ENCODE measurements at regions not wholly inside any gene's neighbourhood (a gene's known extent, or its start where the extent isn't known, plus 50 kb on each side); places are given as distances from the start of the nearest gene placed in this dataset.

- DNase-seq (ENCODE audit: low spot score in 2 of 2) (no peak), FAIRE-seq (no peak)
Measured at GRCh38 chr3:25032344-25032743, 395.7 kb upstream of the RARB start.

GRCh38 chr3:25033407-25034029 lies 394.5 kb upstream of the RARB start:
- FAIRE-seq (no peak), DNase-seq (ENCODE audit: low spot score in 2 of 2) (peak in 1 of 2 donors; percentile 14)

GRCh38 chr3:25035526-25035925 lies 392.5 kb upstream of the RARB start:
- DNase-seq (ENCODE audit: low spot score in 2 of 2) (no peak), FAIRE-seq (no peak)

GRCh38 chr3:25036633-25037032 lies 391.4 kb upstream of the RARB start:
- DNase-seq (ENCODE audit: low spot score in 2 of 2) (no peak), FAIRE-seq (no peak)

- no peak for FAIRE-seq
Measured at GRCh38 chr3:25037049-25037547, 391.0 kb upstream of the RARB start.

GRCh38 chr3:25038271-25038670 lies 389.8 kb upstream of the RARB start:
- FAIRE-seq: no peak
- DNase-seq (ENCODE audit: low spot score in 2 of 2): no peak

More at GRCh38 chr3:25037049-25037547, 391.0 kb upstream of the RARB start:
- no peak for DNase-seq (ENCODE audit: low spot score in 2 of 2)

- no peak for FAIRE-seq
- no peak for DNase-seq (ENCODE audit: low spot score in 2 of 2)
Measured at GRCh38 chr3:25038922-25039321, 389.1 kb upstream of the RARB start.

- no peak for DNase-seq (ENCODE audit: low spot score in 2 of 2)
- no peak for FAIRE-seq
Measured at GRCh38 chr3:25040748-25041147, 387.3 kb upstream of the RARB start.

- FAIRE-seq (no peak), DNase-seq (ENCODE audit: low spot score in 2 of 2) (no peak)
Measured at GRCh38 chr3:25041871-25042584, 386.0 kb upstream of the RARB start.

- FAIRE-seq (no peak), DNase-seq (ENCODE audit: low spot score in 2 of 2) (no peak)
Measured at GRCh38 chr3:25043177-25043576, 384.9 kb upstream of the RARB start.

GRCh38 chr3:25043749-25044148 lies 384.3 kb upstream of the RARB start:
- no peak for DNase-seq (ENCODE audit: low spot score in 2 of 2)
- FAIRE-seq: no peak

GRCh38 chr3:25044762-25045710 lies 383.0 kb upstream of the RARB start:
- FAIRE-seq: peak; percentile 24
- peak; percentile 6 to 9 for DNase-seq (ENCODE audit: low spot score in 2 of 2)

- DNase-seq (ENCODE audit: low spot score in 2 of 2): no peak
- FAIRE-seq: no peak
Measured at GRCh38 chr3:25046911-25047771, 380.9 kb upstream of the RARB start.

- DNase-seq (ENCODE audit: low spot score in 2 of 2) (no peak), FAIRE-seq (no peak)
Measured at GRCh38 chr3:25049304-25049703, 378.8 kb upstream of the RARB start.

GRCh38 chr3:25053360-25053759 lies 374.7 kb upstream of the RARB start:
- FAIRE-seq (no peak), DNase-seq (ENCODE audit: low spot score in 2 of 2) (no peak)

GRCh38 chr3:25056036-25056755 lies 371.9 kb upstream of the RARB start:
- no peak for DNase-seq (ENCODE audit: low spot score in 2 of 2)
- no peak for FAIRE-seq

GRCh38 chr3:25056803-25057351 lies 371.2 kb upstream of the RARB start:
- DNase-seq (ENCODE audit: low spot score in 2 of 2) (no peak), FAIRE-seq (no peak)

- DNase-seq (ENCODE audit: low spot score in 2 of 2): no peak
- no peak for FAIRE-seq
Measured at GRCh38 chr3:25057379-25057778, 370.7 kb upstream of the RARB start.

- FAIRE-seq (no peak), DNase-seq (ENCODE audit: low spot score in 2 of 2) (no peak)
Measured at GRCh38 chr3:25064681-25065080, 363.4 kb upstream of the RARB start.

Data from frontal cortex (tissue), 3 donors.